ENCODE measurements at regions not wholly inside any gene's neighbourhood (a gene's known extent, or its start where the extent isn't known, plus 50 kb on each side); places are given as distances from the start of the nearest gene placed in this dataset.

DNA sequence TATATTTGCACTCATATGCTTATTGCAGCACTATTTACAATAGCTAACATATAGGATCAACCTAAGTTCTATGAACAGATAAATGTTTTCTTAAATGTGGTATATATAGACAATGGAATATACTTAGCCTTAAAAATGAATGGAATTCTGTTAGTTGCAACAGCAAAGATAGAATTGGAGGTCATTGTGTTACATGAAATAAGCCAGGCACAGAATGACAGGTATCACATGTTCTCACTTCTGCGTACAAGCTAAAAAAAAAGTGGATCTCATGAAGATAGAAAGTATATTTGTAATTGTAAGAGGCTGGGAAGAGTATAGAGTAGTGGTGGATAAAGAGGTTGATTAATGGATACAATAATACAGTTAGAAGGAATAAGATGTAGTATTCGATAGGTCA lies 255.5 kb upstream of the SETBP1 start:
- TF ChIP-seq SPI1 (IDR thresholded peaks at IDR 0.05; ENCODE audit: borderline replicate concordance, low read depth) (no peak), GABPA (IDR thresholded peaks at IDR 0.05; ENCODE audit: low read depth) (no peak)
- TF ChIP-seq, protein P1, sequence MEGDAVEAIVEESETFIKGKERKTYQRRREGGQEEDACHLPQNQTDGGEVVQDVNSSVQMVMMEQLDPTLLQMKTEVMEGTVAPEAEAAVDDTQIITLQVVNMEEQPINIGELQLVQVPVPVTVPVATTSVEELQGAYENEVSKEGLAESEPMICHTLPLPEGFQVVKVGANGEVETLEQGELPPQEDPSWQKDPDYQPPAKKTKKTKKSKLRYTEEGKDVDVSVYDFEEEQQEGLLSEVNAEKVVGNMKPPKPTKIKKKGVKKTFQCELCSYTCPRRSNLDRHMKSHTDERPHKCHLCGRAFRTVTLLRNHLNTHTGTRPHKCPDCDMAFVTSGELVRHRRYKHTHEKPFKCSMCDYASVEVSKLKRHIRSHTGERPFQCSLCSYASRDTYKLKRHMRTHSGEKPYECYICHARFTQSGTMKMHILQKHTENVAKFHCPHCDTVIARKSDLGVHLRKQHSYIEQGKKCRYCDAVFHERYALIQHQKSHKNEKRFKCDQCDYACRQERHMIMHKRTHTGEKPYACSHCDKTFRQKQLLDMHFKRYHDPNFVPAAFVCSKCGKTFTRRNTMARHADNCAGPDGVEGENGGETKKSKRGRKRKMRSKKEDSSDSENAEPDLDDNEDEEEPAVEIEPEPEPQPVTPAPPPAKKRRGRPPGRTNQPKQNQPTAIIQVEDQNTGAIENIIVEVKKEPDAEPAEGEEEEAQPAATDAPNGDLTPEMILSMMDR (IDR thresholded peaks at IDR 0.05; ENCODE audit: insufficient read depth, low read length): no peak
- TF ChIP-seq, protein P2, sequence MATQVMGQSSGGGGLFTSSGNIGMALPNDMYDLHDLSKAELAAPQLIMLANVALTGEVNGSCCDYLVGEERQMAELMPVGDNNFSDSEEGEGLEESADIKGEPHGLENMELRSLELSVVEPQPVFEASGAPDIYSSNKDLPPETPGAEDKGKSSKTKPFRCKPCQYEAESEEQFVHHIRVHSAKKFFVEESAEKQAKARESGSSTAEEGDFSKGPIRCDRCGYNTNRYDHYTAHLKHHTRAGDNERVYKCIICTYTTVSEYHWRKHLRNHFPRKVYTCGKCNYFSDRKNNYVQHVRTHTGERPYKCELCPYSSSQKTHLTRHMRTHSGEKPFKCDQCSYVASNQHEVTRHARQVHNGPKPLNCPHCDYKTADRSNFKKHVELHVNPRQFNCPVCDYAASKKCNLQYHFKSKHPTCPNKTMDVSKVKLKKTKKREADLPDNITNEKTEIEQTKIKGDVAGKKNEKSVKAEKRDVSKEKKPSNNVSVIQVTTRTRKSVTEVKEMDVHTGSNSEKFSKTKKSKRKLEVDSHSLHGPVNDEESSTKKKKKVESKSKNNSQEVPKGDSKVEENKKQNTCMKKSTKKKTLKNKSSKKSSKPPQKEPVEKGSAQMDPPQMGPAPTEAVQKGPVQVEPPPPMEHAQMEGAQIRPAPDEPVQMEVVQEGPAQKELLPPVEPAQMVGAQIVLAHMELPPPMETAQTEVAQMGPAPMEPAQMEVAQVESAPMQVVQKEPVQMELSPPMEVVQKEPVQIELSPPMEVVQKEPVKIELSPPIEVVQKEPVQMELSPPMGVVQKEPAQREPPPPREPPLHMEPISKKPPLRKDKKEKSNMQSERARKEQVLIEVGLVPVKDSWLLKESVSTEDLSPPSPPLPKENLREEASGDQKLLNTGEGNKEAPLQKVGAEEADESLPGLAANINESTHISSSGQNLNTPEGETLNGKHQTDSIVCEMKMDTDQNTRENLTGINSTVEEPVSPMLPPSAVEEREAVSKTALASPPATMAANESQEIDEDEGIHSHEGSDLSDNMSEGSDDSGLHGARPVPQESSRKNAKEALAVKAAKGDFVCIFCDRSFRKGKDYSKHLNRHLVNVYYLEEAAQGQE (IDR thresholded peaks at IDR 0.05; ENCODE audit: insufficient replicate concordance, low read depth): no peak
- H3K4me3 ChIP-seq (replicated peaks; ENCODE audit: insufficient read depth, low read length): no peak overlapping the region

DNA sequence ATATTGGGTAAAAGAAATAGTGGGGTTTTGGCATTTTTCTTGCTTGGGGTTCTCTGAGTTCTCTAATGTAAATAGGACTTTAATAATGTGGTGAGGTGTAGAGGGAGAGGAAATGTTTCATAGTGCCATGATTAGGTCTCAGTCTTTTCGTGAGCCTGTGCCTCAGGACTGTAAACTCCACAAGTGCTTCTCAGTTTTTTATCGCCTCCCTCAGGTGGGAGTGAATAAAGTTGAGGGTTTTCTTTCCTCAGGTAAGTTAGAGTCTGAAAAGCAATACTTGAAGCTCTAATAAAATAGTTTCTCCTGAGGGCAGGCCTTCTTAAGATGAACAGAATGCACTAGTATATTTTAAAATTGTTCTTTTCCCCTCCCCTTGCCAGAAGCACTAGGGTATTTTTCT lies 243.1 kb upstream of the SETBP1 start:
- no peak overlapping the region for H3K4me3 ChIP-seq (replicated peaks; ENCODE audit: insufficient read depth, low read length)
- no peak for DNase-seq (ENCODE audit: low read depth in 1 of 2, low spot score in 1 of 2)
- no peak overlapping the region for H3K27ac ChIP-seq (replicated peaks)
- no peaks in the 10 kb centered on the region for H3K27me3 ChIP-seq (ENCODE audit: insufficient read depth, poor library complexity, severe bottlenecking)
- TF ChIP-seq GABPA (IDR thresholded peaks at IDR 0.05; ENCODE audit: low read depth) (no peak), SPI1 (IDR thresholded peaks at IDR 0.05; ENCODE audit: borderline replicate concordance, low read depth) (no peak), POLR2AphosphoS5 (IDR thresholded peaks at IDR 0.05; ENCODE audit: low read depth) (no peak)
- TF ChIP-seq, protein P1 (IDR thresholded peaks at IDR 0.05; ENCODE audit: insufficient read depth, low read length): no peak
- TF ChIP-seq, protein P2 (IDR thresholded peaks at IDR 0.05; ENCODE audit: insufficient replicate concordance, low read depth): no peak

More for the DNA sequence above, 255.5 kb upstream of the SETBP1 start:
- DNase-seq (ENCODE audit: low read depth in 1 of 2, low spot score in 1 of 2): no peak
- no peak overlapping the region for H3K27ac ChIP-seq (replicated peaks)
- H3K27me3 ChIP-seq (ENCODE audit: insufficient read depth, poor library complexity, severe bottlenecking): no peaks in the 10 kb centered on the region

DNA sequence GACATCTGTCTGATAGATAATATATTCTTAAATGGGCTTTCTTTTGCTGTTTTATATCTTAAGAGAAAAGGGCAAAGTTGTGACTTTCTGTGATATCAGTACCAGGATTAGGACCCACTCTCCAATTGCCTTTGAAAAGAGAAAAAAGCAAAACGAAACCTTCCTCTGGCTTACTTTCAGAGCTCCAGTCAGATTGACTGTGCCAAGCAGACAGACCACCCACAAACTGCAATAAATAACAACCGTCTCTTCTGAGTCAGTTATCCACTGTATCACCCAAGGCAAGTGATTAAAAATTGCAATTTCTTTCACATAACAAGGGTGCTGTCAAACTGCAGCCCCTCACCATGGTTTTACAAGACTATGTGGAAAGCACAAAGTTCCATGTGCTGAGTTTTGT lies 230.5 kb upstream of the SETBP1 start:
- H3K4me3 ChIP-seq (replicated peaks; ENCODE audit: insufficient read depth, low read length): no peak overlapping the region
- TF ChIP-seq, protein P2 (IDR thresholded peaks at IDR 0.05; ENCODE audit: insufficient replicate concordance, low read depth): no peak
- no peak for TF ChIP-seq SPI1 (IDR thresholded peaks at IDR 0.05; ENCODE audit: borderline replicate concordance, low read depth)
- no peak for TF ChIP-seq GABPA (IDR thresholded peaks at IDR 0.05; ENCODE audit: low read depth)
- TF ChIP-seq POLR2AphosphoS5 (IDR thresholded peaks at IDR 0.05; ENCODE audit: low read depth): no peak
- TF ChIP-seq, protein P1 (IDR thresholded peaks at IDR 0.05; ENCODE audit: insufficient read depth, low read length): no peak
- H3K27me3 ChIP-seq (ENCODE audit: insufficient read depth, poor library complexity, severe bottlenecking): no peaks in the 10 kb centered on the region
- no peak for DNase-seq (ENCODE audit: low read depth in 1 of 2, low spot score in 1 of 2)
- H3K27ac ChIP-seq (replicated peaks): no peak overlapping the region

All from HL-60 (cell line).